GM12878 (cell line): ENCODE measurements at regions not wholly inside any gene's neighbourhood (a gene's known extent, or its start where the extent isn't known, plus 50 kb on each side); places are given as distances from the start of the nearest gene placed in this dataset.
"Not testable (repeated sequence)": the region's sequence is repeated elsewhere in the genome, so short reads cannot be mapped to it uniquely, and the experiment has no call there.

Experiments used
- ATAC-seq: fragments of 200-7000 bp; cut with Tn5 transposase; 3 replicates; pipeline ENCODE4 v1.9.1; 2020; ENCODE audit warnings: mild to moderate bottlenecking, moderate library complexity
- BruUV-seq: library from RNA; stranded (reverse); fragments of 400-500 nt; replicated peaks from 2 replicates; lab custom pipeline; 2021; lab: Mats Ljungman, UMichigan
- CTCF ChIA-PET: fragments of 300-600 bp; sonication (Branson Sonifier 250); formaldehyde crosslinking; extraction: SDS; loops from one replicate; lab custom pipeline; 2021; ENCODE audit warnings: inconsistent platforms; lab: Yijun Ruan, JAX
- POLR2A ChIA-PET: fragments of 350-600 bp; formaldehyde crosslinking; extraction: SDS; loops from one replicate; lab custom pipeline; 2021; ENCODE audit warnings: inconsistent platforms; lab: Charles Lee
- RAD21 ChIA-PET: fragments of 300-600 bp; sonication (Branson Sonifier 250); formaldehyde crosslinking; loops from one replicate; lab custom pipeline; 2023; ENCODE audit warnings: antibody characterized with exemption; ENCODE audit not compliant: unreplicated experiment; lab: Charles Lee
- SMC1A ChIA-PET: fragments of 300-600 bp; sonication (Branson Sonifier 250); formaldehyde crosslinking; loops from one replicate; lab custom pipeline; 2023; ENCODE audit not compliant: unreplicated experiment, uncharacterized antibody; lab: Charles Lee
- DNase-seq: peaks from one replicate; pipeline ENCODE4 v3.0.0-alpha.2; 2011; ENCODE audit warnings: low read depth, low spot score
- FAIRE-seq: peaks from 3 replicates; lab custom pipeline; 2011; peaks lifted over from hg19 to GRCh38; lab: Jason Lieb, UNC
- H2AFZ ChIP-seq: 2 replicates; pipeline ENCODE4 v1.6.0; 2011; ENCODE audit warnings: low read depth, low read length, control low read depth; ENCODE audit not compliant: control insufficient read depth
- H3K27ac ChIP-seq: 2 replicates; pipeline ENCODE4 v1.5.1; 2011; ENCODE audit warnings: control low read depth; ENCODE audit not compliant: control insufficient read depth, insufficient read depth
- H3K27me3 ChIP-seq, 2 experiments: replicated peaks in 1 of 2; 2 replicates each; pipeline versions ENCODE4 v1.6.0 to v1.6.1; 2011; ENCODE audit warnings: low read length in 1 of 2; ENCODE audit not compliant: control insufficient read depth in 2 of 2, insufficient read depth in 2 of 2
- H3K36me3 ChIP-seq, 2 experiments: 2 replicates each; pipeline ENCODE4 v1.5.1; 2011; ENCODE audit warnings: low read length in 1 of 2; ENCODE audit not compliant: control insufficient read depth in 2 of 2, insufficient read depth in 2 of 2
- H3K4me1 ChIP-seq: 2 replicates; pipeline ENCODE4 v1.6.1; 2011; ENCODE audit warnings: mild to moderate bottlenecking, low read length, moderate library complexity, mixed read lengths; ENCODE audit not compliant: control insufficient read depth, insufficient read depth
- H3K4me2 ChIP-seq: 2 replicates; pipeline ENCODE4 v1.6.0; 2011; ENCODE audit warnings: control low read depth; ENCODE audit not compliant: control insufficient read depth, insufficient read depth
- H3K4me3 ChIP-seq: fragments of 200-600 bp; sonication (generic); 2 replicates; pipeline ENCODE4 v1.5.1; 2016
- H3K79me2 ChIP-seq: 2 replicates; pipeline ENCODE4 v1.6.0; 2011; ENCODE audit warnings: low read length; ENCODE audit not compliant: control insufficient read depth, insufficient read depth
- H3K9ac ChIP-seq: 2 replicates; pipeline ENCODE4 v1.8.0; 2011; ENCODE audit warnings: low read length, control low read depth, mixed read lengths; ENCODE audit not compliant: control insufficient read depth, insufficient read depth
- H3K9me3 ChIP-seq: replicated peaks from 3 replicates; pipeline ENCODE4 v1.5.1; 2011; ENCODE audit warnings: mild to moderate bottlenecking, low read length; ENCODE audit not compliant: control insufficient read depth, insufficient read depth
- H4K20me1 ChIP-seq: 2 replicates; pipeline ENCODE4 v1.6.0; 2011; ENCODE audit not compliant: control insufficient read depth, insufficient read depth
- BRCA1 ChIP-seq: IDR thresholded peaks from 2 replicates; pipeline ENCODE4 v1.6.1; 2011; ENCODE audit warnings: low read depth, low read length, improper control_type of control experiment
- ETV6 ChIP-seq, 2 experiments: fragments of 450-650 bp in 1 of 2; IDR thresholded peaks in 1 of 2; conservative IDR thresholded peaks in 1 of 2; 2 replicates each; pipeline ENCODE4 v1.6.1; 2014; ENCODE audit warnings: antibody characterized with exemption in 1 of 2, borderline replicate concordance in 1 of 2, low read depth in 1 of 2, mild to moderate bottlenecking in 1 of 2, moderate library complexity in 1 of 2
- HDAC6 ChIP-seq: fragments of 200-600 bp; sonication (generic); IDR thresholded peaks from one replicate; pipeline ENCODE4 v1.8.0; 2017; ENCODE audit warnings: antibody characterized with exemption; ENCODE audit not compliant: unreplicated experiment
- NFYB ChIP-seq: IDR thresholded peaks from 2 replicates; pipeline ENCODE4 v1.6.1; 2011; ENCODE audit warnings: low read depth, mild to moderate bottlenecking, low read length, improper control_type of control experiment, moderate library complexity; ENCODE audit not compliant: insufficient read depth
- TCF12 ChIP-seq: IDR thresholded peaks from 2 replicates; pipeline ENCODE4 v1.6.1; 2011; ENCODE audit warnings: low read depth, mild to moderate bottlenecking, low read length
- YBX1 ChIP-seq: fragments of 450-650 bp; IDR thresholded peaks from 2 replicates; pipeline ENCODE4 v1.6.1; 2016; ENCODE audit warnings: antibody characterized with exemption
- ZNF384 ChIP-seq: IDR thresholded peaks from 2 replicates; pipeline ENCODE4 v1.6.1; 2012; ENCODE audit warnings: low read depth, mild to moderate bottlenecking, low read length, improper control_type of control experiment, borderline replicate concordance
- ZNF622 ChIP-seq: fragments of 450-650 bp; IDR thresholded peaks from 2 replicates; pipeline ENCODE4 v1.6.1; 2017; ENCODE audit warnings: mild to moderate bottlenecking, inconsistent platforms
- WGBS: methylation state at CpG from one replicate; pipeline ENCODE4 v1.1.6; 2016; ENCODE audit warnings: low lambda C conversion rate; ENCODE audit not compliant: insufficient replicate concordance, insufficient coverage; ENCODE audit errors: missing lambda C conversion rate; 5-methylcytosine and 5-hydroxymethylcytosine counted together
- in situ Hi-C: fragments of 300-500 bp; cut with MboI; formaldehyde crosslinking; loops from 9 replicates; pipeline ENCODE4 v1.14.3; 2018; ENCODE audit warnings: mixed read lengths
- intact Hi-C: fragments of 100-400 bp; cut with micrococcal nuclease; formaldehyde crosslinking; loops from one replicate; pipeline ENCODE4 v1.14.2; 2022; ENCODE audit not compliant: unreplicated experiment
- TF ChIP-seq, protein P1 (sequence below): IDR thresholded peaks from 2 replicates; pipeline ENCODE4 v1.6.1; 2012; ENCODE audit warnings: low read depth, low read length, improper control_type of control experiment
- TF ChIP-seq, protein P2 (sequence below): fragments of 450-650 bp; IDR thresholded peaks from 2 replicates; pipeline ENCODE4 v1.6.1; 2018; ENCODE audit warnings: borderline replicate concordance, mild to moderate bottlenecking; ENCODE audit not compliant: partially characterized antibody

DNA sequence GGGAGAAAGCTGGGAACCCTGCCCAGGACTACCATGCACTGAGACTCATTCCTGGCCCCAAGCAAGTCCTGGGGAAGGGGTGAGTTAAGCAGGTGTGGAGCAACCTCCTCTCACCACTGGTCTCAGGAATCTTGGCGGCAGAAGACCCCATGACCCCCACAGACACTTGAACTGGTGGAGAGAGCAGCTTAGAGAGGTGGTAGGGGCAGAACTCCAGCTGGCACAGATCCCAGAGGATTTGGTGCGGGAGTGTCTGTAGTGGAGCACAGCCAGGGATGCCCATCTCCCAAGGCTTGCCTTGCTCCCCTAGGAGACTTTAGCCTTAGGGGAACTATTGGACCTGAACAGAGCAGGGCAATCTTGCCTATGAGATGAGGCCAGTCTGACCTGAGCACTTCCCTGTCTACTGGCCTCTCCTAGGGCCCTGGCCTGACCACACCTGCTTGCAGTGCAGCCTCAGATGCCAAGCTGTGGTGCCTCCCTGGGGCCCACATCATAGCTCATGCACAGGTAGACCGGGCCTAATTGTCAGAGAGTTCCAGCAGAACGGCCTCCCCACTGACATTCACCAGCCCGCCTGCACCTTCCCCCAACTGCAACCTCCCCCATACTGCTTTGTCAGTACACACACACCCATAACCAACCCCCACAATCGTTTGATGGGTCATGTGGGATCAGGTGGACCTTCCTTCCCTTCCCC lies 78.0 kb downstream of the NAA11 start:
- Histone ChIP-seq H2AFZ (no peak overlapping the region), H3K9ac (no peak overlapping the region), H3K27ac (no peak overlapping the region), H3K4me3 (no peak overlapping the region), H3K27me3 (no peaks in the 10 kb centered on the region; a peak in 2 of 4 replicates), H3K4me1 (no peaks in the 10 kb centered on the region), H3K9me3 (no peaks in the 10 kb centered on the region), H3K36me3 (no peaks in the 10 kb centered on the region), H3K79me2 (no peaks in the 10 kb centered on the region), H3K4me2 (no peak overlapping the region), H4K20me1 (no peaks in the 10 kb centered on the region)
- ChIA-PET POLR2A (interaction anchor here (0.6 to 1.5 kb wide), 4 partner anchors 10 to 506 kb away, joined by 3 to 4 read pairs (median 4); no protein-coding TSS in a partner anchor), RAD21 (interaction anchor here (1.0 to 4.5 kb wide), 7 partner anchors 10 to 204 kb away, joined by 3 to 47 read pairs (median 5); no protein-coding TSS in a partner anchor), SMC1A (interaction anchor here (0.9 to 4.8 kb wide), 17 partner anchors 10 to 295 kb away, joined by 3 to 39 read pairs (median 5); no protein-coding TSS in a partner anchor), CTCF (interaction anchor here (1.0 to 2.7 kb wide), 10 partner anchors 10 to 295 kb away, joined by 3 to 30 read pairs (median 4); no protein-coding TSS in a partner anchor)
- no TSS peak for BruUV-seq
- ATAC-seq: peak; percentile 30
- WGBS: 22% methylated on average over 6 of the region's 6 CpGs
- intact Hi-C loops: loop anchor here (10.0 kb wide), 1 partner anchor 327 kb away; no protein-coding TSS in a partner anchor
- no peak for DNase-seq
- no peak for TF ChIP-seq YBX1
- TF ChIP-seq, protein P1, sequence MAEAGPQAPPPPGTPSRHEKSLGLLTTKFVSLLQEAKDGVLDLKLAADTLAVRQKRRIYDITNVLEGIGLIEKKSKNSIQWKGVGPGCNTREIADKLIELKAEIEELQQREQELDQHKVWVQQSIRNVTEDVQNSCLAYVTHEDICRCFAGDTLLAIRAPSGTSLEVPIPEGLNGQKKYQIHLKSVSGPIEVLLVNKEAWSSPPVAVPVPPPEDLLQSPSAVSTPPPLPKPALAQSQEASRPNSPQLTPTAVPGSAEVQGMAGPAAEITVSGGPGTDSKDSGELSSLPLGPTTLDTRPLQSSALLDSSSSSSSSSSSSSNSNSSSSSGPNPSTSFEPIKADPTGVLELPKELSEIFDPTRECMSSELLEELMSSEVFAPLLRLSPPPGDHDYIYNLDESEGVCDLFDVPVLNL: no peak
- no peak for TF ChIP-seq NFYB
- TF ChIP-seq TCF12: no peak
- TF ChIP-seq BRCA1: no peak
- no peak for TF ChIP-seq ZNF384
- TF ChIP-seq, protein P2, sequence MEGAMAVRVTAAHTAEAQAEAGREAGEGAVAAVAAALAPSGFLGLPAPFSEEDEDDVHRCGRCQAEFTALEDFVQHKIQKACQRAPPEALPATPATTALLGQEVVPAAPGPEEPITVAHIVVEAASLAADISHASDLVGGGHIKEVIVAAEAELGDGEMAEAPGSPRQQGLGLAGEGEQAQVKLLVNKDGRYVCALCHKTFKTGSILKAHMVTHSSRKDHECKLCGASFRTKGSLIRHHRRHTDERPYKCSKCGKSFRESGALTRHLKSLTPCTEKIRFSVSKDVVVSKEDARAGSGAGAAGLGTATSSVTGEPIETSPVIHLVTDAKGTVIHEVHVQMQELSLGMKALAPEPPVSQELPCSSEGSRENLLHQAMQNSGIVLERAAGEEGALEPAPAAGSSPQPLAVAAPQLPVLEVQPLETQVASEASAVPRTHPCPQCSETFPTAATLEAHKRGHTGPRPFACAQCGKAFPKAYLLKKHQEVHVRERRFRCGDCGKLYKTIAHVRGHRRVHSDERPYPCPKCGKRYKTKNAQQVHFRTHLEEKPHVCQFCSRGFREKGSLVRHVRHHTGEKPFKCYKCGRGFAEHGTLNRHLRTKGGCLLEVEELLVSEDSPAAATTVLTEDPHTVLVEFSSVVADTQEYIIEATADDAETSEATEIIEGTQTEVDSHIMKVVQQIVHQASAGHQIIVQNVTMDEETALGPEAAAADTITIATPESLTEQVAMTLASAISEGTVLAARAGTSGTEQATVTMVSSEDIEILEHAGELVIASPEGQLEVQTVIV: no peak
- TF ChIP-seq ETV6 (conservative IDR thresholded peaks at IDR 0.05 in 1 of 2, IDR thresholded peaks at IDR 0.05 in 1 of 2; ENCODE audit: borderline replicate concordance in 1 of 2, low read depth in 1 of 2): no peak
- no peak for TF ChIP-seq ZNF622
- TF ChIP-seq HDAC6: no peak
- FAIRE-seq: no peak
- in situ Hi-C loops: no loop called here

DNA sequence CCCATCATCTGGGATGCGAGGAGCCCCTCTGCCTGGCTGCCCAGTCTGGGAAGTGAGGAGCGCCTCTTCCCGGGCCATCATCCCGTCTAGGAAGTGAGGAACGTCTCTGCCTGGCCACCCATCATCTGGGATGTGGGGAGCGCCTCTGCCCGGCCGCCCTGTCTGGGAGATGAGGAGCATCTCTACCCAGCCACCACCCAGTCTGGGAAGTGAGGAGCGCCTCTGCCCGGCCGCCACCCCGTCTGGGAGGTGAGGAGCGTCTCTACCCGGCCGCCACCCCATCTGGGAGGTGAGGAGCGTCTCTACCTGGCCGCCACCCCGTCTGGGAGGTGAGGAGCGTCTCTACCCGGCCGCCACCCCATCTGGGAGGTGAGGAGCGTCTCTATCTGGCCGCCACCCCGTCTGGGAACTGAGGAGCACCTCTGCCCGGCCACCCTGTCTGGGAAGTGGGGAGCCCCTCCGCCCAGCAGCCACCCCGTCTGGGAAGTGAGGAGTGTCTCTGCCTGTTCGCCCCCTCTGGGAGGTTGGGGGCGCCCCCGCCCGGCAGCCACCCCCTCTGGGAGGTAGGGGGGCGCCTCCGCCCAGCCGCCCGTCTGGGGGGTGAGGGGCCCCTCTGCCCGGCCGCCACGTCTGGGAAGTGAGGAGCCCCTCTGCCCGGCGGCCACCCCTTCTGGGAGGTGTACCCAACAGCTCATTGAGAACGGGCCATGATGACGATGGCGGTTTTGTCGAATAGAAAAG lies 80.5 kb downstream of the NAA11 start:
- H4K20me1 ChIP-seq, H3K4me3 ChIP-seq, H3K9me3 ChIP-seq, H3K36me3 ChIP-seq, DNase-seq, H3K79me2 ChIP-seq, H3K27ac ChIP-seq, H3K4me1 ChIP-seq, RAD21 ChIA-PET, POLR2A ChIA-PET, BruUV-seq, ATAC-seq, FAIRE-seq, H3K4me2 ChIP-seq, H3K9ac ChIP-seq, H2AFZ ChIP-seq, in situ Hi-C loops, H3K27me3 ChIP-seq: not testable (repeated sequence)
- SMC1A ChIA-PET: interaction anchor here (4.8 kb wide), 1 partner anchor 7 kb away, joined by 32 read pairs; no protein-coding TSS in a partner anchor
- WGBS: 57% methylated on average over 33 of the region's 44 CpGs
- intact Hi-C loops: loop anchor here (10.0 kb wide), 1 partner anchor 329 kb away; no protein-coding TSS in a partner anchor
- CTCF ChIA-PET: interaction anchor here (2.7 kb wide), 1 partner anchor 202 kb away, joined by 30 read pairs; no protein-coding TSS in a partner anchor
